HCT116 (cell line): ENCODE measurements at regions not wholly inside any gene's neighbourhood (a gene's known extent, or its start where the extent isn't known, plus 50 kb on each side); places are given as distances from the start of the nearest gene placed in this dataset.

ENCODE experiments used
- ATAC-seq: fragments of 200-7000 bp; cut with Tn5 transposase; 2 replicates; pipeline ENCODE4 v1.9.1; 2020; ENCODE audit warnings: mild to moderate bottlenecking, moderate library complexity
- BruUV-seq: library from RNA; stranded (reverse); fragments of 400-500 nt; replicated peaks from 2 replicates; lab custom pipeline; 2021; lab: Mats Ljungman, UMichigan
- CTCF ChIA-PET: fragments of 300-600 bp; sonication (Branson Sonifier 250); formaldehyde crosslinking; loops from one replicate; lab custom pipeline; 2021; ENCODE audit warnings: antibody characterized with exemption; lab: Charles Lee
- POLR2A ChIA-PET: fragments of 300-600, 350-600 bp; sonication (Branson Sonifier 250); formaldehyde crosslinking; loops from one replicate; lab custom pipeline; 2021; ENCODE audit warnings: antibody characterized with exemption; lab: Charles Lee
- RAD21 ChIA-PET, 2 experiments: fragments of 300-600 bp; sonication (Branson Sonifier 250); formaldehyde crosslinking; loops; one replicate each; lab custom pipeline; 2023; ENCODE audit warnings: low total read pairs in 2 of 2; ENCODE audit not compliant: uncharacterized antibody in 2 of 2, unreplicated experiment in 2 of 2, low non-redundant PET in 1 of 2; lab: Charles Lee
- DNase-seq: peaks from one replicate; pipeline ENCODE4 v3.0.0-alpha.2; 2010; ENCODE audit warnings: low read depth, low spot score
- H2AFZ ChIP-seq: fragments of 200-600 bp; shearing (Covaris generic), sonication (generic); 2 replicates; pipeline ENCODE4 v1.6.1; 2017; ENCODE audit warnings: low read depth, mixed run types, mixed read lengths, antibody characterized with exemption, low read length; ENCODE audit not compliant: poor library complexity, severe bottlenecking
- H3K27ac ChIP-seq: 2 replicates; pipeline ENCODE4 v1.5.1; 2012; ENCODE audit warnings: low read depth, low read length
- H3K27me3 ChIP-seq: fragments of 200-600 bp; sonication (generic); 2 replicates; pipeline ENCODE4 v1.6.1; 2016; ENCODE audit warnings: mixed run types, low read length, mixed read lengths; ENCODE audit not compliant: insufficient read depth
- H3K36me3 ChIP-seq, 2 experiments: fragments of 200-500 bp in 1 of 2; fragments of 200-600 bp in 1 of 2; sonication (Bioruptor generic) in 1 of 2; sonication (generic) in 1 of 2; 2 replicates each; pipeline versions ENCODE4 v1.5.1 to v1.6.1; 2014 to 2016; ENCODE audit warnings: low read length in 2 of 2, inconsistent platforms in 1 of 2, mixed read lengths in 1 of 2, mixed run types in 1 of 2; ENCODE audit not compliant: insufficient read depth in 2 of 2, control insufficient read depth in 1 of 2
- H3K4me1 ChIP-seq, 2 experiments: fragments of 200-600 bp in 1 of 2; sonication (generic) in 1 of 2; 2 replicates each; pipeline versions ENCODE4 v1.5.1 to v1.6.1; 2012 to 2017; ENCODE audit warnings: low read length in 2 of 2, inconsistent platforms in 1 of 2, mild to moderate bottlenecking in 1 of 2, mixed read lengths in 1 of 2, mixed run types in 1 of 2, moderate library complexity in 1 of 2; ENCODE audit not compliant: insufficient read depth in 2 of 2, control insufficient read depth in 1 of 2
- H3K4me2 ChIP-seq: fragments of 200-600 bp; sonication (generic); 2 replicates; pipeline ENCODE4 v1.6.1; 2017; ENCODE audit warnings: mixed run types, low read length, mixed read lengths
- H3K4me3 ChIP-seq, 2 experiments: fragments of 200-600 bp in 1 of 2; sonication (generic) in 1 of 2; replicated peaks in 1 of 2; 2 replicates each; pipeline ENCODE4 v1.5.1; 2011 to 2016; ENCODE audit warnings: low read length in 2 of 2, control low read depth in 1 of 2, low read depth in 1 of 2, mild to moderate bottlenecking in 1 of 2, mixed read lengths in 1 of 2, mixed run types in 1 of 2
- H3K79me2 ChIP-seq: fragments of 200-600 bp; sonication (generic); 2 replicates; pipeline ENCODE4 v1.6.1; 2017; ENCODE audit warnings: mild to moderate bottlenecking, mixed run types, low read length, moderate library complexity, mixed read lengths; ENCODE audit not compliant: insufficient read depth
- H3K9ac ChIP-seq: fragments of 200-600 bp; sonication (generic); 2 replicates; pipeline ENCODE4 v1.6.1; 2016; ENCODE audit warnings: low read length, mixed read lengths
- H3K9me2 ChIP-seq: fragments of 200-600 bp; sonication (generic), shearing (Covaris generic); 2 replicates; pipeline ENCODE4 v1.6.1; 2017; ENCODE audit warnings: mixed run types, mild to moderate bottlenecking, moderate library complexity; ENCODE audit not compliant: insufficient read depth
- H3K9me3 ChIP-seq, 2 experiments: fragments of 200-500 bp in 1 of 2; fragments of 200-600 bp in 1 of 2; sonication (Bioruptor generic) in 1 of 2; sonication (generic) in 1 of 2; 2 replicates each; pipeline ENCODE4 v1.6.1; 2014 to 2017; ENCODE audit warnings: low read length in 2 of 2, mixed read lengths in 2 of 2, inconsistent platforms in 1 of 2, low read depth in 1 of 2, mild to moderate bottlenecking in 1 of 2, mixed run types in 1 of 2, moderate library complexity in 1 of 2; ENCODE audit not compliant: control insufficient read depth in 1 of 2, insufficient read depth in 1 of 2
- H4K20me1 ChIP-seq: fragments of 200-600 bp; sonication (generic), shearing (Covaris generic); 2 replicates; pipeline ENCODE4 v1.6.1; 2017; ENCODE audit warnings: mixed run types, mild to moderate bottlenecking, moderate library complexity; ENCODE audit not compliant: insufficient read depth
- CBX3 ChIP-seq: IDR thresholded peaks from 2 replicates; pipeline ENCODE4 v1.6.1; 2012; ENCODE audit warnings: low read depth
- POLR2A ChIP-seq: IDR thresholded peaks from 2 replicates; pipeline ENCODE4 v1.7.0; 2011; ENCODE audit warnings: borderline replicate concordance; ENCODE audit not compliant: insufficient read depth, insufficient read length; ENCODE audit errors: extremely low read depth
- POLR2AphosphoS5 ChIP-seq: IDR thresholded peaks from 2 replicates; pipeline ENCODE4 v1.6.1; 2011; ENCODE audit warnings: mild to moderate bottlenecking, low read depth, low read length, moderate library complexity
- intact Hi-C: fragments of 100-400 bp; cut with micrococcal nuclease; formaldehyde crosslinking; loops from 2 replicates; pipeline ENCODE4 v1.10.0; 2022
- TF ChIP-seq, protein P1 (sequence below): IDR thresholded peaks from 2 replicates; pipeline ENCODE4 v1.6.1; 2012; ENCODE audit warnings: low read depth
- TF ChIP-seq, protein P2 (sequence below): IDR thresholded peaks from 2 replicates; pipeline ENCODE4 v1.6.1; 2011; ENCODE audit warnings: mild to moderate bottlenecking, low read length, moderate library complexity; ENCODE audit not compliant: insufficient replicate concordance; ENCODE audit errors: extremely low read depth

DNA sequence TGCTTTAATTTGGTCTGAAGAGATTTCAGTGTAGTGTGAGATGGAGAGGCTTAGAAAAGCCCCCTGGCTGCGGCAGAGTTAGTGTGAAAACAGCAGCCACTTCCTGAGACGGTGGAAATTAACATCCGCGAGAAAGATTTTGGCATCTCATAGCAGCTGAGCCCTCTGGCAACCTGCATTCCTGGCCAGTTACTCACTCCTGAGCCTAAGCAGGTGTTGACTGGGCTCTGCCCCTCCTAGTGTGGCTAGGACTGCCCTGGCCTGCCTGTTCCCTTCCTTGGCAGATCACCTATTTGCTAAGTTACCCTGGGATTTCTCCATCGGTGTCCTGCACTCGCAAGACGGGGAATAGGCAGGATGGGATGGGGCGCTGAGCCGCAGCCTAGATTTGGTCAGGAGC is 57.6 kb upstream of the LMTK2 start:
- ChIA-PET POLR2A (no interaction called here), CTCF (no interaction called here), RAD21 (no interaction called here)
- DNase-seq (no peak), ATAC-seq (peak; percentile 36; the same call in 1 of the 2 replicates)
- Histone ChIP-seq H3K9ac (no peak overlapping the region), H3K79me2 (no peaks in the 10 kb centered on the region), H3K9me3 (no peaks in the 10 kb centered on the region), H3K27me3 (no peaks in the 10 kb centered on the region), H3K4me3 (no peak overlapping the region), H3K36me3 (no peaks in the 10 kb centered on the region), H3K9me2 (no peaks in the 10 kb centered on the region), H3K27ac (no peak overlapping the region), H3K4me1 (peaks cover 3 to 13% of the 10 kb centered on the region in 2 experiments; a peak in 3 of 4 replicates), H4K20me1 (no peaks in the 10 kb centered on the region), H3K4me2 (no peak overlapping the region)
- intact Hi-C loops = no loop called here
- no TSS peak for BruUV-seq
- TF ChIP-seq, protein P1, sequence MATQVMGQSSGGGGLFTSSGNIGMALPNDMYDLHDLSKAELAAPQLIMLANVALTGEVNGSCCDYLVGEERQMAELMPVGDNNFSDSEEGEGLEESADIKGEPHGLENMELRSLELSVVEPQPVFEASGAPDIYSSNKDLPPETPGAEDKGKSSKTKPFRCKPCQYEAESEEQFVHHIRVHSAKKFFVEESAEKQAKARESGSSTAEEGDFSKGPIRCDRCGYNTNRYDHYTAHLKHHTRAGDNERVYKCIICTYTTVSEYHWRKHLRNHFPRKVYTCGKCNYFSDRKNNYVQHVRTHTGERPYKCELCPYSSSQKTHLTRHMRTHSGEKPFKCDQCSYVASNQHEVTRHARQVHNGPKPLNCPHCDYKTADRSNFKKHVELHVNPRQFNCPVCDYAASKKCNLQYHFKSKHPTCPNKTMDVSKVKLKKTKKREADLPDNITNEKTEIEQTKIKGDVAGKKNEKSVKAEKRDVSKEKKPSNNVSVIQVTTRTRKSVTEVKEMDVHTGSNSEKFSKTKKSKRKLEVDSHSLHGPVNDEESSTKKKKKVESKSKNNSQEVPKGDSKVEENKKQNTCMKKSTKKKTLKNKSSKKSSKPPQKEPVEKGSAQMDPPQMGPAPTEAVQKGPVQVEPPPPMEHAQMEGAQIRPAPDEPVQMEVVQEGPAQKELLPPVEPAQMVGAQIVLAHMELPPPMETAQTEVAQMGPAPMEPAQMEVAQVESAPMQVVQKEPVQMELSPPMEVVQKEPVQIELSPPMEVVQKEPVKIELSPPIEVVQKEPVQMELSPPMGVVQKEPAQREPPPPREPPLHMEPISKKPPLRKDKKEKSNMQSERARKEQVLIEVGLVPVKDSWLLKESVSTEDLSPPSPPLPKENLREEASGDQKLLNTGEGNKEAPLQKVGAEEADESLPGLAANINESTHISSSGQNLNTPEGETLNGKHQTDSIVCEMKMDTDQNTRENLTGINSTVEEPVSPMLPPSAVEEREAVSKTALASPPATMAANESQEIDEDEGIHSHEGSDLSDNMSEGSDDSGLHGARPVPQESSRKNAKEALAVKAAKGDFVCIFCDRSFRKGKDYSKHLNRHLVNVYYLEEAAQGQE = no peak
- no peak for TF ChIP-seq POLR2A
- no peak for TF ChIP-seq POLR2AphosphoS5
- TF ChIP-seq CBX3 = no peak
- TF ChIP-seq, protein P2, sequence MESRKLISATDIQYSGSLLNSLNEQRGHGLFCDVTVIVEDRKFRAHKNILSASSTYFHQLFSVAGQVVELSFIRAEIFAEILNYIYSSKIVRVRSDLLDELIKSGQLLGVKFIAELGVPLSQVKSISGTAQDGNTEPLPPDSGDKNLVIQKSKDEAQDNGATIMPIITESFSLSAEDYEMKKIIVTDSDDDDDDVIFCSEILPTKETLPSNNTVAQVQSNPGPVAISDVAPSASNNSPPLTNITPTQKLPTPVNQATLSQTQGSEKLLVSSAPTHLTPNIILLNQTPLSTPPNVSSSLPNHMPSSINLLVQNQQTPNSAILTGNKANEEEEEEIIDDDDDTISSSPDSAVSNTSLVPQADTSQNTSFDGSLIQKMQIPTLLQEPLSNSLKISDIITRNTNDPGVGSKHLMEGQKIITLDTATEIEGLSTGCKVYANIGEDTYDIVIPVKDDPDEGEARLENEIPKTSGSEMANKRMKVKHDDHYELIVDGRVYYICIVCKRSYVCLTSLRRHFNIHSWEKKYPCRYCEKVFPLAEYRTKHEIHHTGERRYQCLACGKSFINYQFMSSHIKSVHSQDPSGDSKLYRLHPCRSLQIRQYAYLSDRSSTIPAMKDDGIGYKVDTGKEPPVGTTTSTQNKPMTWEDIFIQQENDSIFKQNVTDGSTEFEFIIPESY = no peak
- TF ChIP-seq, all 23 proteins: peak for 0
- no peak overlapping the region for H2AFZ ChIP-seq
